HG03097 (cell line): ENCODE measurements at regions not wholly inside any gene's neighbourhood (a gene's known extent, or its start where the extent isn't known, plus 50 kb on each side); places are given as distances from the start of the nearest gene placed in this dataset.
"Not testable (repeated sequence)": the region's sequence is repeated elsewhere in the genome, so short reads cannot be mapped to it uniquely, and the experiment has no call there.

ENCODE experiments used
- ATAC-seq: cut with Tn5 transposase; IDR thresholded peaks from one replicate; pipeline ENCODE4 v1.9.1; 2021; ENCODE audit not compliant: unreplicated experiment, low FRiP score

- ATAC-seq = no peak
Measured at GRCh38 chr11:47928426-47928825, 51.9 kb upstream of the PTPRJ start.

GRCh38 chr11:47924184-47924691 is 56.1 kb upstream of the PTPRJ start:
- no peak for ATAC-seq

- no peak for ATAC-seq
Measured at GRCh38 chr11:47923667-47924066, 56.7 kb upstream of the PTPRJ start.

GRCh38 chr11:47921080-47921555 is 59.2 kb upstream of the PTPRJ start:
- not testable (repeated sequence) for ATAC-seq

GRCh38 chr11:47918882-47919495 is 61.4 kb upstream of the PTPRJ start:
- ATAC-seq = no peak

GRCh38 chr11:47918370-47918690 is 62.0 kb upstream of the PTPRJ start:
- no peak for ATAC-seq

- no peak for ATAC-seq
Measured at GRCh38 chr11:47917599-47918369, 62.6 kb upstream of the PTPRJ start.

- ATAC-seq = no peak
Measured at GRCh38 chr11:47916361-47916841, 64.0 kb upstream of the PTPRJ start.

- no peak for ATAC-seq
Measured at GRCh38 chr11:47915783-47916182, 64.6 kb upstream of the PTPRJ start.

- ATAC-seq = no peak
Measured at GRCh38 chr11:47915374-47915773, 65.0 kb upstream of the PTPRJ start.

GRCh38 chr11:47914743-47915142 is 65.6 kb upstream of the PTPRJ start:
- no peak for ATAC-seq

GRCh38 chr11:47913529-47914244 is 65.5 kb upstream of the NUP160 start:
- ATAC-seq = no peak

- ATAC-seq = no peak
Measured at GRCh38 chr11:47912843-47913437, 64.8 kb upstream of the NUP160 start.

GRCh38 chr11:47911149-47911548 is 63.0 kb upstream of the NUP160 start:
- ATAC-seq = no peak

GRCh38 chr11:47908198-47908597 is 60.0 kb upstream of the NUP160 start:
- no peak for ATAC-seq

GRCh38 chr11:47907499-47907898 is 59.3 kb upstream of the NUP160 start:
- ATAC-seq = no peak

- ATAC-seq = no peak
Measured at GRCh38 chr11:47906066-47906465, 57.9 kb upstream of the NUP160 start.

- ATAC-seq = no peak
Measured at GRCh38 chr11:47905358-47906059, 57.4 kb upstream of the NUP160 start.

- no peak for ATAC-seq
Measured at GRCh38 chr11:47904808-47905207, 56.7 kb upstream of the NUP160 start.

GRCh38 chr11:47904048-47904447 is 55.9 kb upstream of the NUP160 start:
- ATAC-seq = no peak
